OCI-LY3 (cell line): ENCODE measurements at regions not wholly inside any gene's neighbourhood (a gene's known extent, or its start where the extent isn't known, plus 50 kb on each side); places are given as distances from the start of the nearest gene placed in this dataset.
"Not testable (repeated sequence)": the region's sequence is repeated elsewhere in the genome, so short reads cannot be mapped to it uniquely, and the experiment has no call there.

Experiments used
- EZH2phosphoT487 ChIP-seq: fragments of 200-600 bp; shearing (Covaris generic); IDR thresholded peaks from 2 replicates; pipeline ENCODE4 v1.6.1; 2018; ENCODE audit warnings: antibody characterized with exemption, mixed run types, low read depth
- TF ChIP-seq, protein P1 (sequence below): fragments of 200-600, 300-600 bp; sonication (generic); IDR thresholded peaks from 2 replicates; pipeline ENCODE4 v1.5.1; 2014; ENCODE audit warnings: antibody characterized with exemption, low read length, low read depth

DNA sequence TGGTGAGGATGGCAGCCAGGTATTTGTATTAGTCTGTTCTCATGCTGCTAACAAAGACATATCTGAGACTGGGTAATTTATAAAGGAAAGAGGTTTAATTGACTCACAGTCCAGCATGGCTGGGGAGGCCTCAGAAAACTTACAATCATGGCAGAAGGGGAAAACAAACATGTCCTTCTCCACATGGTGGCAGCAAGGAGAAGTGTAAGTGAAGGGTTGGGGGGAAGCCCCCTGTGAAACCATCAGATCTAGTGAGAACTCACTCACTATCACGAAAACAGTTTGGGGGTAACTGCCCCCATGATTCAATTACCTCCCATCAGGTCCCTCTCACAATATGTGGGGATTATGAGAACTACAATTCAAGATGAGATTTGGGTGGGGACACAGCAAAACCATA is 276.8 kb downstream of the OLFM4 start:
- TF ChIP-seq, protein P1, sequence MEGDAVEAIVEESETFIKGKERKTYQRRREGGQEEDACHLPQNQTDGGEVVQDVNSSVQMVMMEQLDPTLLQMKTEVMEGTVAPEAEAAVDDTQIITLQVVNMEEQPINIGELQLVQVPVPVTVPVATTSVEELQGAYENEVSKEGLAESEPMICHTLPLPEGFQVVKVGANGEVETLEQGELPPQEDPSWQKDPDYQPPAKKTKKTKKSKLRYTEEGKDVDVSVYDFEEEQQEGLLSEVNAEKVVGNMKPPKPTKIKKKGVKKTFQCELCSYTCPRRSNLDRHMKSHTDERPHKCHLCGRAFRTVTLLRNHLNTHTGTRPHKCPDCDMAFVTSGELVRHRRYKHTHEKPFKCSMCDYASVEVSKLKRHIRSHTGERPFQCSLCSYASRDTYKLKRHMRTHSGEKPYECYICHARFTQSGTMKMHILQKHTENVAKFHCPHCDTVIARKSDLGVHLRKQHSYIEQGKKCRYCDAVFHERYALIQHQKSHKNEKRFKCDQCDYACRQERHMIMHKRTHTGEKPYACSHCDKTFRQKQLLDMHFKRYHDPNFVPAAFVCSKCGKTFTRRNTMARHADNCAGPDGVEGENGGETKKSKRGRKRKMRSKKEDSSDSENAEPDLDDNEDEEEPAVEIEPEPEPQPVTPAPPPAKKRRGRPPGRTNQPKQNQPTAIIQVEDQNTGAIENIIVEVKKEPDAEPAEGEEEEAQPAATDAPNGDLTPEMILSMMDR, result not testable (repeated sequence)
- not testable (repeated sequence) for TF ChIP-seq EZH2phosphoT487
